HG03045 (cell line): ENCODE measurements at regions not wholly inside any gene's neighbourhood (a gene's known extent, or its start where the extent isn't known, plus 50 kb on each side); places are given as distances from the start of the nearest gene placed in this dataset.
"Not testable (repeated sequence)": the region's sequence is repeated elsewhere in the genome, so short reads cannot be mapped to it uniquely, and the experiment has no call there.

Source experiments
- ATAC-seq: cut with Tn5 transposase; IDR thresholded peaks from one replicate; pipeline ENCODE4 v1.9.1; 2021; ENCODE audit warnings: mild to moderate bottlenecking, moderate library complexity; ENCODE audit not compliant: unreplicated experiment

DNA sequence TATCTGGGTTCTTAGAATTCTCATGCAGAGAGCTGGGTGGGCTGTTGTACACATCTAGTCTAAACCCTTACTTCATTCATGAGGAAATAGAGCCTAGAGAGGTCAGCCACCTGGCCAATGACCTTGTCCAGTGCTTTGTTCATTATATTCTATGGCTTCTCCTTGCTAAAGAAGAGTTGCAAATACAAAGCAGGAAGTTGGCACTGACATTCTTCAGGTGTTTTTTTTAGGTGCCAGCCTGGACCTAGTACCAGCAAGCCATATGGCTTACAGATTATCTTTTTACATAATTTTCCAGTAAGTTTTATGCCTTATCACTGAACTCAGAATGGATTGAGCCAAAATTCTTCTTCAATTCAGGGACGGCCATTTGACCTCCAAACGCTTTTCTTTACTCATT, 54.7 kb upstream of the PGM2 start:
- ATAC-seq: no peak

DNA sequence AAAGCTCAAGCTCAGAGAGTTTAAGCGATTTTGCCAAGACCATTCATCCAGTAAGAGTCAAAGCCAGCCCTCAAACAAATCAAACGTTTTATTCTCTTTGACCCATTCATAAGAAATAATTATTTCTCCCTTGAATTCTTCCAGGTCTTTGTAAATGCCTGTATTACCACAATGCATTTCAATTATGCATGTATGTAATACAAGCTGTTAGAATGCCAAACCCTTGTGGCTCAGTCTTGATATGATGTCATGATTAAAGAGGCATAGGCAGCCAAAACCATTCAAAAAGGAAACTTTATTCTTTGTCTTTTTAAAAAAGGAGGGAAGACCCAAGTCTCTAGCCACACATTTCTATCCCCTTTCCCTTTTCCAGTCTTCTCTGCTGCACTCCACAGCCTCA, 56.5 kb upstream of the PGM2 start:
- ATAC-seq: no peak

DNA sequence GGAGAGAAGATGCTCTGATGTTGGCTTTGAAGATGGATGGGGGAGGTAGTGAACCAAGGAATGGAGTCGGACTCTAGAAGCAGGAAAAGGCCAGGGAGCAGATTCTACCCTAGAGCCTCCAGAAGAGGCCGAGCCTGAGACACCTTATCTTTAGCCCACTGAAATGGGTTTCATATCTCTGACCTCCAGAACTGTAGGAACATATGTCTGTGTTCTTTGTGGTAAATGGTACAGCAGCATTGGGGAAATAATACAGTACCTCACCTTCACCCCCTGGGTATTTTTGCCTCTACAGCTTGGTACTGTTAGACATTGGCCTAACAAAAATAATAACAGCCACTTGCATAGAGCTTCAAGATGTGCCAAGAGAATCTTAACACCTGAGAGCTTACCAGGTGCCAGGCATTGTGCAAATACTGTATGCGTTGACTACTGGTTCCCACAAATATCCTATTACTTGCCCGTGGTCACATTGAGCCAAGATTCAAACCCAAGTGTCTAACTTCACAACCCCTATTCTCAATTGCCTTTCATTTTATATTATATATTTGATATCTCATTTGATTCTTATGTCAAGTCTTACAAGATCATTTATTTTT, 57.0 kb upstream of the PGM2 start:
- ATAC-seq: no peak

DNA sequence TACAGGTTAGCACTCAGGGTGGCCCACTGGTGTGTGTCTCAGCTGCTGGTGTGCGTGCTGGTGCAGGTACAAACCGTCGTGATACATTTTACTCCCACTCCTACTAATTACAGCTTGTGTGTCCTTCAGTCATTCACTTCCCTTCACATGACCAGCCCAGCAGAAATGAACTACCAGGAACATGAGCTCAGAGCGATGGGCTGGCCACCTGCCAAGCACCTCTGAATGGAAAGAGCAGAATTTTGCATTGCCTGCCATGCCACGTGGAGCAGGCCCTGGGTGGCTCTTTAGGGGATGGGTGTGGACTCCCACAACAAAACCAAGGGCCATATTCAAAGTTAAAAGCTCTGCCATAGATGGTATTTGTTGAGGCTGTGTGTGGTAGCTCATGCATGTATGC, 58.9 kb upstream of the PGM2 start:
- ATAC-seq: no peak

DNA sequence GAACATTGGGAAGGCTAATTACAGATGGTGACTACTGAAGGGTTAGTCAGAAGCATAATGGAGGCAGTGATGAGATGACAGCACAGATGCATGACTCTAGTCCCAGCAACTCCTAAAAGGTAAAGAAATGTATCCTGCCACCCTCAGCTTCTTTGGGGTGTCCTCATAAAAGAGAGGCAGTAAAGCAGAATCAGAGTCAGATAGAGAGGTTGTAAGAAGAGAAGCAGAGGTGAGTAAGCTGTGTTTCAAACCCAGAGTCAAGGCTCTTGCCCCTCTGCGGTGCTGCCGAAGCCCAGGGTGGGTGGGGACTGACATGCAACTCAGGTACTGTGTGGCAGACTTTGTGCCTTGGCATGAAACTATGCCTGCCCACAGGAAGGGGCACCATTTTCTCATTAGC, 59.5 kb upstream of the PGM2 start:
- ATAC-seq: no peak

DNA sequence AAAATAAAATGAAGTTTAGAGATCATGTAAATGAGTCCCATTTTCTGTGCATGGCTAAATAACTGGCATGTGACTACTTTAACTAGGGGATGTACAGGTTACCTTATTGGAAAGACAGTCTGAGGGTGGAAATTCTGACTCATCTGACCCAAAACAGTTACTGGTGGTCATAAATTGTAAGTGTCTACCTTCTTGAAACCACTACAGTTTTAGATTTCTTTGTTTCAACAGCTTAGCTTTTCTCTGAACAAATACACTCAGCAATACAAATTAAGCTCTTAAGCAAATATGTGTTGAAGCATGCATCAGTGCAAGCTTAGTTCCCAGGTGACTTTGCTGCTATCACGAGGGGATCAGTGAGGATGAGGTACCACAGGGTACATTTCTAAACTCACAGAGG, 60.7 kb upstream of the PGM2 start:
- peak; percentile 54 for ATAC-seq

DNA sequence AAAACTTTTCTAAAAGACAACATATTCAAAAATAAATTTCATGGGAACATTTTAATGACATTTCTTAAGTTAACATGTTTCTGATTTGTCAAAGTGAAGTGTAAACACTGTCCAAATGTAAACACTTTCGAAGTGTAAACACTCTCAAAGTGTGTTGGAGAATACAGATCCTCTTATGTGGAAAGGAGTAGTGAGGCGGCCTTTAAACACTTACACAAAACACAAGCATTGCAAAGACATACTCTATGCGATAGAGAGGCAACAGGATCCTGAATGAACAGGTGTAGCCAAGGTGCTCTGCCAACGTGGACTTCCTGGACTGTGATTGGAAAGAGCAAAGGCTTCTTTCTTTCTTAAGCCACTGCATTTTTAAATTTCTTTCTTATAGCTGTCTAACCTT, 62.7 kb upstream of the PGM2 start:
- ATAC-seq: no peak

DNA sequence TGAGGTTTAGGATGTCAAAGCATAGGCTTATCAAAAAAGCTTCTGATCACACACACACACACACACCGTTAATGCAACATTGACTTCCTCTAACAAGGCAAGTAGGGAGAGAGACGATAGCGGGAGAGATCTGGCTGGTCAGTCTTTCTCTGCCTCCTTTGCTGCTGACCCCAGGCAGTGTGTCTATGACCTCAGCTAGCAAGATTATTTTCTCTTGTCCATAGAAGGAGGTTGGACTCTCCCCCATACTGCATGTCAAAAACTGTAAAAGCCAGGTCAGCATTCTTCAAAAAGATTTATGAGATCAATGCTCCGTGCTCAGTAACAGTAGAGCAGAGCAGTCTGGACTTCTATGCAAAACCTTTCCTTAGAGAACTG, 63.5 kb upstream of the PGM2 start:
- no peak for ATAC-seq

DNA sequence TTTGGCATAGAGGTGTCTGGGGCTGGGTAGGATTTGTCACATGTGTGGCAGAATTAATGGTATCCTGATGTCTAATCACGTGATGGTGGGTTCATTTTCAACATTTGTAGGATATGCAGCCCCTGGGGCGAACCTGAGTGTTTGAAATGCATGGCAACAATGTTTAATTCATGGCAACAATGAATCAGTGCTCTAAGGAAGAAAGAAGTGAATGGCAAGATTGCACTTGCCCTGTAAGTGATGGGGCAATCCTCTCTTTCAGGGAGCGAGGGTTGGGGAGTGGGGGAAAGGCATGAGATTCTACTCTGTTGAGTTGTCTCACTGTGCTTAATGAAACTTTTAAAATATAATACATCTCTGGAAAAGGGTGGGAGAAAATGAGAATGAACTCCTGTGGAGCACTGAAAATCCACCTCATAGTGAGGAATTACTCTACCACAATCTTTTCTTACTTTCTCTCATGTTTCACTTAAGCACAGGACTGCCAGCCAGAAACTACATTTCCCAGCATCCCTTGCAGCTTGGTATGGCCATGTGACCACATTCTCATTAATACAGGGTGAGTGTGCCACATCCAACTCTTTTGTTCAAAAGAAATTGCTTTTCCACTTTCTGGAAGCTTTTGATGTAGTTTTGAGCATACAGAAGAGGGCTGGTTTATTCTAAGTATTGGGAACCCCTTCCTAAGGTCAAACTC, 64.0 kb upstream of the PGM2 start:
- no peak for ATAC-seq

DNA sequence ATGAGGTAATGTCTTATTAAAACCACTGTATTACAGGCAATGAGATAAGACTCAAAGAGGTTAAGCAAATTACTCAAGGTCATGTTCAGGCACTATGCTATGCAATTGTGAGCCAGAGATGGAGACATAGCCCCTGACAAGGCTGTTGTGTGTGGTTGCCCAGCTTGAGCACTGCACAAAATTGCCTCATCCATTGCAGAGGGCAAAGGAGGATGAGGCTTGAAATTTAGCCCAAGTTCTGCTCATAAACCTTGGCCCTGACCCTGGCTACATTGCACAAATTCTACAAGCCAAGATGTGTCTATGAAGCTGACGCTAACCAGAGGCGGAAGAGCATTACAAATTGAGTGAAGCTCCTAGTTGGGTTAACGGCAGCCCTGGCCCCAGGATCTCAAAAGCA, 65.6 kb upstream of the PGM2 start:
- ATAC-seq: no peak

DNA sequence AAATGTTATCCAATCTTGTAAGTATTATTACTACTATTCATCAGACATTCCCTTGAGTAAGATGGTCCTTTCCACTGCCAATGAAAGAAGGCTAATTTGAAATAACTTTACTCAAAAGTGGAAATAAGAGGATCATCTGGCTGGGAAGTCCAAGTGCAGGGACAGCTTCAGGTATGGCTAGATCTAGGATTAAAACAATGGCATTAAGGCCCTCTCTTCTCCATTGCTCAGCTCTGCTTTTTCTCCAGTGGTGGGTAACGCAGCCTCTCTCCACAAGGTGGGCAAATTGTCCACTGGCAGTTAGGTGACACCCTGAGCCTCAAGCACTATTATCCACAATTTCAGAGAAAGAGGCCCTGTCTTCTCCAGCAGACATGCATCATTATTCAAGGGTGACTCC, 66.7 kb upstream of the PGM2 start:
- ATAC-seq: no peak

DNA sequence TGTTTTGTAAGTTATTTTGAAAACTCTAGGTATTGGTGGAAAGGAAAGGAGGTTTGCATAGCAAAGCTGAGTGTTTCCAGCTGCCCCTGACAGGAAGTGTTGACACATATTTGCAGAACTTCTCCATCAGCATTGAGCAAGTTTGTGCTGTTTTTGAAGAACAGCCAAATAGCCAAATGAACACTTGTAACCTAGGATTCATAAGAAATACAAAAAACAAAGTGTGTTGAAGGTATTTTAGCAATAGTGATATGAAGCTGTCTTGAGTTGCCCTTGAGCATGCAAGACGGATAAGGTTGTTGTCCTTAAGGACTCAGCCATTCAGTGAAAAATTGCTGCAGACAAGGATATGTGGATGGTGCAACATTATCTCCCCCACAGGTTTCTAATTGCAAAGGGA, 68.3 kb upstream of the PGM2 start:
- no peak for ATAC-seq

DNA sequence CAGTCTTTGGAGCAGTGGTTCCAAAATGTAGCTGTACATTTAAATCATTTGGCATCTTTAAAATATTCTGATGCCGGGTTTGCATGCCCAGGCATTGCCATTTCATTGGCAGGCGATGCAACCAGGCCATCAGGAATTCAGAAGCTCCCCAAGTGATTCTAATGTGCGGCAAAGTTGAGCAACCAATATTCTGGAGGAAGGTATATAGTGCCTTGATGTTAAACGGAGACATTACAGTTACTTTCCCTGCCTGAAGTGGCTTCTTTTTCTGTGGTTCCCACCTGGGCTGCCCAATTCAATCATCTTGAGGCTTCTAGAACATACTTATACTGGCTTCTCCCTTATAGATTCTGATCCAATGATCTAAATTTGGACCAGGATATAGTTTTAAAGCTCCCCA, 68.7 kb upstream of the PGM2 start:
- ATAC-seq: no peak

DNA sequence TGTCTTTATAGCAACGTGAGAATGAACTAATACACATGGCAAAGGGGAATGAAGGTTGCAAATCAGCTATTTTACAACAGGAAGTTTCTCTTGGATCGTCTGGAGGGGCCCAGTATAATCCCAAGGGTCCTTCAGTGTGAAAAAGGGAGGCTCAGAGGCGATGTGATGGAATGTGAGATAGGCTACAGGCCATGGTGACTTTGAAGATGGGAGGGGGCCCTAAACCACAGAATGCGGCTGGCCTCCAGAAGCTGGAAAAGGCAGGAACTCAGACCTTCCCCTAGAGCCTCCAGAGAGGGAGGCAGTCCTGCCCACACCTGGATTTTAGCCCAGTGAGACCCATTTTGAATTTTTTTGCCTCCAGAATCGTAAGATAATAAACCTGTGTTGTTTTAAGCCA, 69.4 kb upstream of the PGM2 start:
- no peak for ATAC-seq

DNA sequence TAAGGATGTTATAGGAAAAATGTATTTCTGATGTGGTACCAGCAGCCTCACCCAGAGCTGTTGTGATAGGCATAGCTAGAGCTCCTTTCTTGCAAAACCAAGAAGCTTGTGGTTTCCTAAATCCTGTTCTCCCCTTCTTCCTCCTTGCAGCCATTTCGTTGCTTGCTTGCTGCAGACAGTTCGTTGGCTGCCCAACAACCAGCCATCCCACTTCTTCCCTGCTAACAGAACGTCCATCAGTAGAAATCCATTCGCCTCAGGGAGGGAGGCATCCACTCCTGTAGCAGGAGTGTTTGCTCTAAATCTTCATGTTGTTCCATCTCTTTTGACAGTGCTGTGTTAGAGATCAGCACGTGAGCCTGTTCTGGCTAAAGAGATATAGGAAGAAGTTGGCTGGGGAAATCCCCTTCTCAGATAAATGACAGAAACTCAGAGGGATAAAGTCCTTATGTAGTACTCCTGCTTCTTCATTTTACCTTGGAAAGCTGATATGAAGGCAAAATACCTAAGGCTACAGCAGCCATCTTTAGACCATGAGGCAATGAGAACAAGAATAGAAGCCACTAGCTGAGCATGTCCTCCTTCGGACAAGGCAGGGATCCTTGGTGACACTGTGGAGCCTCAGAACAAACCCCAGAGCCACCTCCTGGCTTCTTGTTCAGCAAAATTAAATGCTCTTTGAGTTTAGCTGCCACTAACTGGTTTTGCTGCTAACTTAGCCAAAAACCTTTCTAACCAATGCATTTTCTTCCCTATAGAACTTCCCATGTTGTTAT, 68.4 kb upstream of the RELL1 start:
- no peak for ATAC-seq

DNA sequence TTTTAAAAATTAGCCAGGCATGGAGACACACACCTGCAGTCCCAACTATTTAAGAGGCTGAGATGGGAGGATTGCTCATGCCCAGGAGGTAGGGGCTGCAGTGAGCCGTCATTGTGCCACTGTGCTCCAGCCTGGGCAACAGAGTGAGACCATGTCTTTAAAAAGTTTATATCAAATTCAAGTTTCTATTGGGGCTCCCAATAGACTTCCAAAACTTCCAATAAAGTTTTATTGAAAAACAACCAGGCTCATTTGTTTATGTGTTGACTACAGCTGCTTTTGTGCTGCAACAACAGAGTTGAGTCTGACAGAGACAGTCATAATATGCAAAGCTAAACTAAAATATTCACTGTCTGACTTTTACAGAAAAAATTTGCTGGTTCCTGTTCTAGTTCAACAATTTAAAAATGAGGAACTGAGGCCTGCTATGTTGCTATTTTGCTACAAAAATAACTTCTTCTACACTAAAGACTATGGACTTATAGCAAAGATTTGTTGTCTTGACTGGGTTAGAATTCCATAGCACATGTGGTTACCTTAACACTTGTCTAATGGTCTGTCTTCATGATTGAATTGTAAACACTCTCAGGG, 63.3 kb upstream of the RELL1 start:
- no peak for ATAC-seq

DNA sequence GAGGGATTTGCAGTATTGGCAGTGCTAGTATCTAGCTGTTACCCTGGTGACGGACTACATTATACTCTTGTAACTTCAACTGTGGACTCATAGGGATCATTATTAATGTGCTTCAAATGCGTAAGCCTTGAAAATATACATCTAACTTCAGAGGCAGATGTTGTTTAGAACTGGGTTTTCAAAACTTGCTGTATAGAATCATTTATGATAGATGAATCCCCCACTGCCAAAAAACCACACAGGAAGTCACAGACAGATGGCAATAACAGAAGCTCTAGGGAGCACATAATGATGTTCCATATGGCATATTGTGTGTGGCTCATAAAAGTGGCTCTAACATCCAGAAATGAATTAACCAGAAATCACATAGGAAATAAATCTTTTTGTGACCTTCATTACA, 62.3 kb upstream of the RELL1 start:
- no peak for ATAC-seq

DNA sequence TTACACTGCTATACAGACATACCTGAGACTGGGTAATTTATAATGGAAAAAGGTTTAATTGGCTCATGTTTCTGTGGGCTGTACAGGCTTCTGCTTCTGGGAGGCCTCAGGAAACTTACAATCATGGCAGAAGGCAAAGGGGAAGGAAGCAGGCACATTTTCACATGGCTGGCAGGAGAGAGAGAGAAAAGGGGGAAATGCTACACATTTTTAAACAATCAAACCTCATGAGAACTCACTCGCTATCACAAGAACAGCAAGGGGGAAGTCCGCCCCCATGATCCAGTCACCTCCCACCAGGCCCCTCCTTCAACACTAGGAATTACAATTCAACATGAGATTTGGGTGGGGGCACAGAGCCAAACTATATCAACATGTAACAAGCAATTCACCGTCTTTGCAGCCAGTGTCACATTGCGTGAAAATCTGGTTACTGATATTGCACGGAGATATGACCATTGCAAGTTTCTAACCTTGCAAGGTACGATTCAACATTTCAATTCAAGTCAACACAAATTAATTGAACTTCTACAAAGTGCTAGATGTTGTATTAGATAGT, 61.7 kb upstream of the RELL1 start:
- no peak for ATAC-seq

DNA sequence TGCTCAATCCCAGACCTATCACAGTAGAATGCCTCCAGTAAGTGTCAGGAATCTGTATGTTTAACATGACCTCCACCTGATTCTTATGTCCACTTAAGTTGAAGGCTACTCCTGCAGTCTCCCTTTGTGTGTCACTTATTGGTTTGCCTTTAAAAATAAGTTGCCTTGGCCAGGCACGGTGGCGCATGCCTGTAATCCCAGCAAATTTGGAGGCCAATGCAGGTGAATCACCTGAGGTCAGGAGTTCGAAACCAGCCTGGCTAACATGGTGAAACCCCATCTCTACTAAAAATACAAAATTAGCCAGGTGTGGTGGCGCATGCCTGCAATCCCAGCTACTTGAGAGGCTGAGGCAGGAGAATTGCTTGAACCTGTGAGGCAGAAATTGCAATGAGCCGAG, 60.7 kb upstream of the RELL1 start:
- ATAC-seq: not testable (repeated sequence)

DNA sequence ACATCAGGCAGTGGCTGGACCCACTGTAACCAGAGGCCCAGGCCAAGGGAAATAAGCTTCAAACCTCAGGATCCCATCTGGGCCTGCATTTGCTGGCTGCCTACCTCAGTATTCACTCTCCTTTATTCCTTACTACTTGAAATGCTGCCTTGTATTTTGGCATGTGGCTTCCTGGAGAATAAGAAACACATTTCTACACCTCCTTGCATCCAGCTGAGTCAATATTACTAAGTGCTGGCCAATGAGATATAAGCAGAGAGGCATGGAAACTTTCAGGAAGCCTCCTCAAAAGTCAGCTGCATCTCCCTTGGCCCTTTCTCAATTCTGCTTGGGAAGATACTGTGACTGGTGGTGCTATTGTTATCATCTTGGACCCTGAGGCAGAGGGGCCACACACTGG, 59.8 kb upstream of the RELL1 start:
- ATAC-seq: no peak

DNA sequence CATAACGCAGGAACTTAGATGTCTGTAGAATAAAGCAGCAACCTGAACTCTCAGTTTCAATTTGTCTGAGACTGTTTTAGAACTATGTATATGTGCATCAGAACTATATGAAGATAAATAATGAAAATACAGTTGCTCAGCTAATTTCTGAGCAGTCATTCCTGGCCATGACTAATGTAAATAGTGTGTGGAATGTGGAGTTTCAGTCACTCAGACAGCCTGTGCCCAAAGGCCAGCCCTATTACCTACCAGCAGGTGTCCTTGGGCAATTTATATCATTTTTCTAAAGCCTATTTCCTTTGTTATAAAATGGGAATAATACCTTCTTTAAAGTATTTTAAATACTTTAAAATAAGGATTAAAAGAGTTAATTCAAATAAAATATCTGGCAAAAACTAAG, 56.0 kb upstream of the RELL1 start:
- no peak for ATAC-seq

DNA sequence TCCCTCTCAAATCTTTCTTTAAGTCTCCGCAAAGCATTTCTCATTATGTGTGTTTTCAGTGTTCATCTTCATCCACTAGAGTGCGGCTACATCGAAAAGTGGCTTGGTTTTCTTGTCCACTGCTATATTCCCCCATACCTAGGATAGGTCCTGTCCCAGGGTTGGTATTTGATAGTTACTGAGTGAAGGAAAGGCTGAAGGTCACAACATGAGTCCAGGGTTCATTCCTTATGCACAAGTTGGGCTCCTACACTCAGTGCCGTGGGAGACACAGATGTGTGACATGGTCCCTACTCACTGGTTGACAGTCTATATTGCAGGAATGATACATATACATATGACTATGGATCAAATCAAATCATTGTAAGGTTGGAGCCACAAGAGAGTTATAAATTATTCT, 55.4 kb upstream of the RELL1 start:
- ATAC-seq: no peak
